ENCODE measurements at regions not wholly inside any gene's neighbourhood (a gene's known extent, or its start where the extent isn't known, plus 50 kb on each side); places are given as distances from the start of the nearest gene placed in this dataset.

DNA sequence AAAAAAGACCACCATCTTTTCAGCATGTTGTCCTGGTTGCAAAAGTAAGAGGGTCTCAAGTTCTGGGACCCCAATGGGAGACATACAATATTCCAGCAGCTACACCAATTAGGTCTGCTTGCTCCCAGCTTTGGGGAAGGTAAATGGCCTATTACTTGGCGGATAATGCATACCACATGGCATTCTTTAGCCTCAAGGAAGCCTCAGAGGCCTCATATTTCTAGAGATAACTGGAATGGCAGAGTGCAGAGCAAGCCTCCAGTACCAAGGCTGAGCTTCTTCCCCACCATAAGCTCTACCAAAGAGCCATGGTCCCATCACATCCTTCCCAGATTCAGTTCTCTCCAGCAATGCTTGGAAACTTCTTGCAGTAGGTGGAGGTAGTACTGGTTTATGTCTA is 493.8 kb downstream of the SHQ1 start:
- H3K27ac Mint-ChIP-seq (ENCODE audit: unreplicated experiment) = no peak overlapping the region
- H3K9me3 Mint-ChIP-seq (ENCODE audit: unreplicated experiment) = peaks cover 3% of the 10 kb centered on the region
- Histone ChIP-seq H3K9me3 (ENCODE audit: insufficient read depth, low read depth, low read length) (no peaks in the 10 kb centered on the region), H4K20me1 (ENCODE audit: insufficient read depth, low read length) (no peaks in the 10 kb centered on the region), H3K79me2 (ENCODE audit: insufficient read depth, low read length) (no peaks in the 10 kb centered on the region), H3K4me3 (ENCODE audit: insufficient read depth, low read depth, low read length) (no peak overlapping the region), H3K36me3 (ENCODE audit: insufficient read depth, low read length) (no peaks in the 10 kb centered on the region), H3K4me1 (ENCODE audit: insufficient read depth, low read length) (no peaks in the 10 kb centered on the region), H3K9ac (ENCODE audit: low read length) (no peak overlapping the region), H2AFZ (ENCODE audit: low read depth, low read length) (no peak overlapping the region), H3K4me2 (ENCODE audit: low read length) (no peak overlapping the region), H3K27ac (ENCODE audit: low read depth, low read length) (no peak overlapping the region), H3K27me3 (ENCODE audit: insufficient read depth, low read length) (no peaks in the 10 kb centered on the region)
- peaks cover 15% of the 10 kb centered on the region for H3K27me3 Mint-ChIP-seq (ENCODE audit: low read depth, unreplicated experiment)
- TF ChIP-seq EZH2 (IDR thresholded peaks at IDR 0.05; ENCODE audit: insufficient read depth, low read length) = no peak
- TF ChIP-seq CTCF (IDR thresholded peaks at IDR 0.05; ENCODE audit: insufficient read depth, low read depth, low read length) = no peak
- FAIRE-seq (no peak), DNase-seq (ENCODE audit: low read depth) (no peak)
- H3K36me3 Mint-ChIP-seq (ENCODE audit: low read depth, unreplicated experiment) = no peaks in the 10 kb centered on the region
- H3K4me1 Mint-ChIP-seq (ENCODE audit: low read depth, unreplicated experiment) = no peaks in the 10 kb centered on the region
- H3K4me3 Mint-ChIP-seq (ENCODE audit: unreplicated experiment) = no peak overlapping the region

DNA sequence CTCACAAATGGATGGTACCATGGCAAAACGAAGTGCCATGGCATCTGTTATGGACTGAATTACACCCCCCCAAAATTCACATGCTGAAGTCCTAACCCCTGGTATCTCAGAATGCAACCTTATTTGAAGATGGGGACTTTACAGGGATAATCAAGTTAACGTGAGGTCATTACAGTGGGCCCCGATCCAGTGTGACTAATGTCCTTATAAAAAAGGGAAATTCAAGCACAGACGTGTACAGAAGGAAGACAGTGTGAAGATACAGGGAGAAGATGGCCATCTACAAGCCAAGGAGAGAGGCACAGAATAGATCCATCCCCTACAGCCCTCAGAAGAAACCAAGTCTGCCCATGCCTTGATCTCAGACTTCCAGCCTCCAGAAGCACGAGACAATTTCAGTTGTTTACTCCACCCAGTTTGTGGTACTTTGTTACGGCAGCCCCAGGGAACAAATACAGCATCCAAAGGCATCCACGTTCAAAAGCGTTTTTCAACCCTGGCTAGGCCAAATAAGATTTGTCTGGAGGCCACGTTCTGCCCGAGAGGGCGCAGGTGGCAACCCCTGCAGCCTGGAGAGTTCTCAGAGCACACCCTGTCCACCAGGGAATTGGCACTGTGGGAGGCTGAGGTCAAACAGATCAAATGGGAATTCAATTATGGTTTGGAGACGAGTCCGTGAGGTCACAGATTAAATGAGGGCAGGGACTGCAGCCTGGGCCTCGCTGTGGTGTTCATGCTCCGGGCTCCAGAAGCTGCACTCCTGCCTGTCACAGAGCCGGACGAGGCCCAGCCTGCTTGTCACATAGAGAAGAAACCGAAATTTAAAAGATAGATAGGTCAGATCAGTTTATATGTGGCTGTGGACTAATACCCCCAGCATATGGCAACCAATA is 494.8 kb downstream of the SHQ1 start:
- no peak for FAIRE-seq
- no peaks in the 10 kb centered on the region for H3K27me3 ChIP-seq (ENCODE audit: insufficient read depth, low read length)
- H3K27ac Mint-ChIP-seq (ENCODE audit: unreplicated experiment) = no peak overlapping the region
- no peaks in the 10 kb centered on the region for H3K79me2 ChIP-seq (ENCODE audit: insufficient read depth, low read length)
- no peak overlapping the region for H3K9ac ChIP-seq (ENCODE audit: low read length)
- no peaks in the 10 kb centered on the region for H4K20me1 ChIP-seq (ENCODE audit: insufficient read depth, low read length)
- H3K36me3 Mint-ChIP-seq (ENCODE audit: low read depth, unreplicated experiment) = no peaks in the 10 kb centered on the region
- H3K4me3 ChIP-seq (ENCODE audit: insufficient read depth, low read depth, low read length) = no peak overlapping the region
- no peak overlapping the region for H3K27ac ChIP-seq (ENCODE audit: low read depth, low read length)
- no peaks in the 10 kb centered on the region for H3K4me1 ChIP-seq (ENCODE audit: insufficient read depth, low read length)
- peaks cover 3% of the 10 kb centered on the region for H3K9me3 Mint-ChIP-seq (ENCODE audit: unreplicated experiment)
- TF ChIP-seq EZH2 (IDR thresholded peaks at IDR 0.05; ENCODE audit: insufficient read depth, low read length) (no peak), CTCF (IDR thresholded peaks at IDR 0.05; ENCODE audit: insufficient read depth, low read depth, low read length) (no peak)
- no peaks in the 10 kb centered on the region for H3K9me3 ChIP-seq (ENCODE audit: insufficient read depth, low read depth, low read length)
- no peak for DNase-seq (ENCODE audit: low read depth)
- no peak overlapping the region for H3K4me2 ChIP-seq (ENCODE audit: low read length)
- no peak overlapping the region for H2AFZ ChIP-seq (ENCODE audit: low read depth, low read length)
- H3K4me1 Mint-ChIP-seq (ENCODE audit: low read depth, unreplicated experiment) = no peaks in the 10 kb centered on the region
- no peak overlapping the region for H3K4me3 Mint-ChIP-seq (ENCODE audit: unreplicated experiment)
- no peaks in the 10 kb centered on the region for H3K36me3 ChIP-seq (ENCODE audit: insufficient read depth, low read length)
- H3K27me3 Mint-ChIP-seq (ENCODE audit: low read depth, unreplicated experiment) = peaks cover 15% of the 10 kb centered on the region

DNA sequence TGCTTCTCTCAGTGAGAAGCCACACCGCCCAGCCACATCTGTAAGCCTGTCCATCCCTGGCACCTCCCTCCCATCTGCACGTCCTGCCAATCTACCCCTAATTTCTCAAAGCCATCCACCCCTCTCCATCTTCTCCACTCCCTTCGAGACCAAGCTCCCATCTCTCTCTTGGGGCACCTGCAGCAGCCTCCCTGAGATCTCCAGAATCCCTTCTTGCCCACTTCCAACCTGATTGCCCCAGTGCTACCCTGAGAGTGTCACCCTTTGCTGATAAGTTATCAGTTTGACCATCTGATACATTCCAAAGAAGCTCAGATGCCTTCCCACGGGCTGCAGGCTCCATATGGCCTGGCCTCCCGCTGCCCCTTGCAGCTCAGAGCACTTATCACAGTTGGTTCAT is 496.1 kb downstream of the SHQ1 start:
- Histone ChIP-seq H4K20me1 (ENCODE audit: insufficient read depth, low read length) (no peaks in the 10 kb centered on the region), H3K4me1 (ENCODE audit: insufficient read depth, low read length) (peaks cover 9% of the 10 kb centered on the region), H3K4me3 (ENCODE audit: insufficient read depth, low read depth, low read length) (no peak overlapping the region), H3K27me3 (ENCODE audit: insufficient read depth, low read length) (no peaks in the 10 kb centered on the region), H3K9ac (ENCODE audit: low read length) (no peak overlapping the region), H3K9me3 (ENCODE audit: insufficient read depth, low read depth, low read length) (no peaks in the 10 kb centered on the region), H3K36me3 (ENCODE audit: insufficient read depth, low read length) (no peaks in the 10 kb centered on the region), H3K27ac (ENCODE audit: low read depth, low read length) (no peak overlapping the region), H3K4me2 (ENCODE audit: low read length) (no peak overlapping the region), H2AFZ (ENCODE audit: low read depth, low read length) (no peak overlapping the region), H3K79me2 (ENCODE audit: insufficient read depth, low read length) (no peaks in the 10 kb centered on the region)
- Mint-ChIP-seq H3K27ac (ENCODE audit: unreplicated experiment) (no peak overlapping the region), H3K27me3 (ENCODE audit: low read depth, unreplicated experiment) (peaks cover 15% of the 10 kb centered on the region), H3K9me3 (ENCODE audit: unreplicated experiment) (peaks cover 3% of the 10 kb centered on the region), H3K4me1 (ENCODE audit: low read depth, unreplicated experiment) (no peaks in the 10 kb centered on the region), H3K4me3 (ENCODE audit: unreplicated experiment) (no peak overlapping the region), H3K36me3 (ENCODE audit: low read depth, unreplicated experiment) (no peaks in the 10 kb centered on the region)
- FAIRE-seq = no peak
- no peak for DNase-seq (ENCODE audit: low read depth)
- TF ChIP-seq EZH2 (IDR thresholded peaks at IDR 0.05; ENCODE audit: insufficient read depth, low read length) = no peak
- no peak for TF ChIP-seq CTCF (IDR thresholded peaks at IDR 0.05; ENCODE audit: insufficient read depth, low read depth, low read length)

All from astrocyte (in vitro differentiated cells and primary cell).